ENCODE measurements at regions not wholly inside any gene's neighbourhood (a gene's known extent, or its start where the extent isn't known, plus 50 kb on each side); places are given as distances from the start of the nearest gene placed in this dataset.

DNA sequence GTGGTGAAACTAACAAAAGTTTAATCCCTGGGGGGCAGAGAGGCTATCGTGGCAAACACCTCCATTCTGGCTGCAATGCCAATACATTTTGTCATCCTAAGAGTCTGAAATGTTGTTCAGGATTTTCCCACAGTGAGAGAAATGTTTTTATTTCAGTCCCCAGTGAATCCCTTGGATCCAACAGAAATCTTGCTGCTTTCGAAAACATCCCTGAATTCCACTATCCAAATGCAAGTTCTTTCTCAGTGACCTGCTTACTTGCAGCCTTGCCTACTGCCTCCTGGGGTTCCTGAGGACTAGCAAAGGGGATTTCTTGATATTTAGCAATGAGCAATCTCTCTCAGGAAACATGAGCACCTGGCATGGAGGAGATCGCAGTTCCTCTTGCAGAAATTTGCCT, 202.1 kb upstream of the IRX3 start:
- no peak overlapping the region for H4K91ac ChIP-seq (ENCODE audit: low read length)
- no peak overlapping the region for H2BK15ac ChIP-seq (ENCODE audit: low read depth, poor library complexity, severe bottlenecking)
- H2AFZ ChIP-seq (ENCODE audit: low read depth, low read length), result no peak overlapping the region
- H3K18ac ChIP-seq (ENCODE audit: low read depth in 1 of 2, low read length in 2 of 2), result no peak overlapping the region
- H3K4me3 ChIP-seq (ENCODE audit: insufficient read depth in 1 of 2, low read depth in 1 of 2, low read length in 2 of 2), result no peak overlapping the region
- no peaks in the 10 kb centered on the region for H3K36me3 ChIP-seq (ENCODE audit: control insufficient read depth in 1 of 2, insufficient read depth in 2 of 2, low read depth in 1 of 2, low read length in 2 of 2)
- H4K8ac ChIP-seq (ENCODE audit: low read length), result no peak overlapping the region
- H3K9me3 ChIP-seq (ENCODE audit: control insufficient read depth, low read length), result no peaks in the 10 kb centered on the region
- H2BK120ac ChIP-seq (ENCODE audit: low read depth, low read length), result no peak overlapping the region
- no peaks in the 10 kb centered on the region for H3K79me1 ChIP-seq (replicated peaks; ENCODE audit: low read length, poor library complexity, severe bottlenecking)
- no peak overlapping the region for H2AK5ac ChIP-seq (ENCODE audit: low read length, severe bottlenecking)
- H3K23ac ChIP-seq (ENCODE audit: low read length in 2 of 2), result no peak overlapping the region
- no peak overlapping the region for H3K14ac ChIP-seq (ENCODE audit: low read length in 2 of 2)
- no peaks in the 10 kb centered on the region for H3K4me1 ChIP-seq (ENCODE audit: control insufficient read depth, insufficient read depth, low read depth, low read length)
- no peak overlapping the region for H3K27ac ChIP-seq (ENCODE audit: low read length, poor library complexity, severe bottlenecking)
- WGBS, result 75% methylated on average over 2 of the region's 3 CpGs
- no peak overlapping the region for H3K4ac ChIP-seq (ENCODE audit: low read depth in 1 of 2, low read length in 2 of 2)
- H2BK12ac ChIP-seq (ENCODE audit: low read length in 2 of 2), result no peak overlapping the region
- peaks cover 0 to 8% of the 10 kb centered on the region in 2 experiments for H3K27me3 ChIP-seq (ENCODE audit: control insufficient read depth in 1 of 2, insufficient read depth in 1 of 2, low read length in 2 of 2)
- H3K9ac ChIP-seq (ENCODE audit: low read length), result no peak overlapping the region
- DNase-seq, result no peak
- H3K4me2 ChIP-seq (ENCODE audit: low read length, poor library complexity, severe bottlenecking), result no peak overlapping the region
- no peak overlapping the region for H2BK5ac ChIP-seq (ENCODE audit: low read depth, low read length, poor library complexity, severe bottlenecking)

DNA sequence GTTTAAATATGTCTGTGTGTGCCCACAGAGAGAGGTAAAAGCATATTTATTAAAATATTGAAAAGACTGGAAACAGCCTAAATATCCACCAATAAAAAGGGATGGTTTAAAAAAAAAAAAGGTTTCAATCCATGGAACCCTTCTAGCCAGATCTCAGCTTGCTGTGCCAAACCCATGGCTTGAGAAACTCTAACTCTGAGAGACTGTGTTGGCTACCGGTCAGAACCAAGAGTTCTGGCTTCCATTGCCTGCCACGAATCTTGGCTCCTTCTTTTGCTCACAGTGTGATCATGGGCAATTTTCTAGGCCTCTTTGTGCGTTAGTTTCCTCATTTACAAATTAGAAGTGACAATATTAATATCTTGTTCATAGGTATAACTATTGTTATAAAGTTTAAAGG, 201.3 kb upstream of the IRX3 start:
- Histone ChIP-seq H2BK12ac (ENCODE audit: low read length in 2 of 2) (no peak overlapping the region), H3K14ac (ENCODE audit: low read length in 2 of 2) (no peak overlapping the region), H3K27ac (ENCODE audit: low read length, poor library complexity, severe bottlenecking) (no peak overlapping the region), H3K4me1 (ENCODE audit: control insufficient read depth, insufficient read depth, low read depth, low read length) (no peaks in the 10 kb centered on the region), H3K23ac (ENCODE audit: low read length in 2 of 2) (no peak overlapping the region), H3K36me3 (ENCODE audit: control insufficient read depth in 1 of 2, insufficient read depth in 2 of 2, low read depth in 1 of 2, low read length in 2 of 2) (no peaks in the 10 kb centered on the region), H3K9ac (ENCODE audit: low read length) (no peak overlapping the region), H2BK15ac (ENCODE audit: low read depth, poor library complexity, severe bottlenecking) (no peak overlapping the region), H4K8ac (ENCODE audit: low read length) (no peak overlapping the region), H3K79me1 (replicated peaks; ENCODE audit: low read length, poor library complexity, severe bottlenecking) (no peaks in the 10 kb centered on the region), H3K27me3 (ENCODE audit: control insufficient read depth in 1 of 2, insufficient read depth in 1 of 2, low read length in 2 of 2) (peaks cover 0 to 8% of the 10 kb centered on the region in 2 experiments), H2AFZ (ENCODE audit: low read depth, low read length) (no peak overlapping the region), H4K91ac (ENCODE audit: low read length) (no peak overlapping the region), H3K4me2 (ENCODE audit: low read length, poor library complexity, severe bottlenecking) (no peak overlapping the region), H2BK5ac (ENCODE audit: low read depth, low read length, poor library complexity, severe bottlenecking) (no peak overlapping the region), H2AK5ac (ENCODE audit: low read length, severe bottlenecking) (no peak overlapping the region), H3K4ac (ENCODE audit: low read depth in 1 of 2, low read length in 2 of 2) (no peak overlapping the region), H3K18ac (ENCODE audit: low read depth in 1 of 2, low read length in 2 of 2) (no peak overlapping the region), H3K9me3 (ENCODE audit: control insufficient read depth, low read length) (no peaks in the 10 kb centered on the region), H3K4me3 (ENCODE audit: insufficient read depth in 1 of 2, low read depth in 1 of 2, low read length in 2 of 2) (no peak overlapping the region), H2BK120ac (ENCODE audit: low read depth, low read length) (no peak overlapping the region)
- no peak for DNase-seq
- WGBS, result 55% methylated on average over 2 of the region's 3 CpGs

DNA sequence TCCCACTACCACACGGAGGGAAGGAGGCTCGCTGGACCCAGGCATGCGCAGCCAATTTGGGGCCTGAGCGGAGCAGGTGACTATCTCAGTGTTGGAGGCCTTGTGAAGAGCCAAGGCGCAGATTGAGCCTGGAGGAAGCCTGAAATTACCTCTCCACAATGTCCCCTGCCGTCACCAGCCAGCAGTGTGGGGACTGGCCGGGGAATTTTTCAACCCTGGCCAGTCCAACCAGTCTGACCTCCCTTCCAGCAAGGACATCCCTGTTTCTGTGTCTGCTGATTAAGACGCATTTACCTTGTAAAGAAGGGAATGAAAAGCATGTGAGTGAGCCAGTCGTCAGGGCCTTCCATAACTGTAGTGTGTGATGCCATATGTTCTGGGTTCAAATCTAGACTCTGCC, 198.1 kb upstream of the IRX3 start:
- H4K91ac ChIP-seq (ENCODE audit: low read length), result no peak overlapping the region
- peaks cover 0 to 8% of the 10 kb centered on the region in 2 experiments for H3K27me3 ChIP-seq (ENCODE audit: control insufficient read depth in 1 of 2, insufficient read depth in 1 of 2, low read length in 2 of 2)
- H3K18ac ChIP-seq (ENCODE audit: low read depth in 1 of 2, low read length in 2 of 2), result no peak overlapping the region
- no peak overlapping the region for H2BK5ac ChIP-seq (ENCODE audit: low read depth, low read length, poor library complexity, severe bottlenecking)
- H3K4me1 ChIP-seq (ENCODE audit: control insufficient read depth, insufficient read depth, low read depth, low read length), result no peaks in the 10 kb centered on the region
- WGBS, result 91% methylated on average over 9 of the region's 9 CpGs
- DNase-seq, result no peak
- H3K9ac ChIP-seq (ENCODE audit: low read length), result no peak overlapping the region
- H3K4me2 ChIP-seq (ENCODE audit: low read length, poor library complexity, severe bottlenecking), result no peak overlapping the region
- no peak overlapping the region for H3K4ac ChIP-seq (ENCODE audit: low read depth in 1 of 2, low read length in 2 of 2)
- H3K79me1 ChIP-seq (replicated peaks; ENCODE audit: low read length, poor library complexity, severe bottlenecking), result no peaks in the 10 kb centered on the region
- no peak overlapping the region for H4K8ac ChIP-seq (ENCODE audit: low read length)
- H3K14ac ChIP-seq (ENCODE audit: low read length in 2 of 2), result no peak overlapping the region
- H3K23ac ChIP-seq (ENCODE audit: low read length in 2 of 2), result no peak overlapping the region
- H3K36me3 ChIP-seq (ENCODE audit: control insufficient read depth in 1 of 2, insufficient read depth in 2 of 2, low read depth in 1 of 2, low read length in 2 of 2), result no peaks in the 10 kb centered on the region
- no peaks in the 10 kb centered on the region for H3K9me3 ChIP-seq (ENCODE audit: control insufficient read depth, low read length)
- no peak overlapping the region for H3K27ac ChIP-seq (ENCODE audit: low read length, poor library complexity, severe bottlenecking)
- no peak overlapping the region for H2BK15ac ChIP-seq (ENCODE audit: low read depth, poor library complexity, severe bottlenecking)
- H2AFZ ChIP-seq (ENCODE audit: low read depth, low read length), result no peak overlapping the region
- no peak overlapping the region for H2BK12ac ChIP-seq (ENCODE audit: low read length in 2 of 2)
- H2BK120ac ChIP-seq (ENCODE audit: low read depth, low read length), result no peak overlapping the region
- H3K4me3 ChIP-seq (ENCODE audit: insufficient read depth in 1 of 2, low read depth in 1 of 2, low read length in 2 of 2), result no peak overlapping the region
- no peak overlapping the region for H2AK5ac ChIP-seq (ENCODE audit: low read length, severe bottlenecking)

DNA sequence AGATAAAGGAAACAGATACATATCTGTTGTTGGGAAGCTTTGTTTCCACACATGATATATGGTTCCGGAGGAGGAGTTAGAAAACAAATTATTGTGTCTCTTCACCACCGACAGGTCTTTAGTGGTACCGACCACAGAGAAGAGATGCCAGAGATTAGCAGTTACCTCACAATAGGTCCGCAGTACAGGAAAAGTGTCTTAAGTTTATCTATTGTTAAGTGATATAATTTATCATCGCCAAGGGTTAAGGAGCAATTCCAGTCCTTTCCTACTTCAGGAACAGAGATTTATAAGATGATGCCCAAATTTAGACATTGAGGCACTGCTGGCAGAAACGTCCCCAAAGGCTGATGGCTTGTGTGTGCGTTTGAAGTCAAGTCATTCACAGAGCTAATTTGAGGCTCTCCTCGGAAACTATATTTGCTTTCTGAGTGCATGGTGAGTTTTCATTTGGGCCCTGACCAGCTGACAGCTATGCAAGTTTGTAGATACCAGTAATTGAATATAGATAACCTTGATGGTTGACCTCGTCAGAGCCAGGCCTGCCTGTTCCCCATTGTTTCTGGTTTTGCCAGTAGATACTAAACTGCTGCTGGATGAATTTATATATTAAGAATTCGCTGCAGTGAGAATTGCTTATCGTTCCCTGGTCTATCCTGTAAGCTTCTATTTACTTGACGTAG, 196.4 kb upstream of the IRX3 start:
- Histone ChIP-seq H2BK5ac (ENCODE audit: low read depth, low read length, poor library complexity, severe bottlenecking) (no peak overlapping the region), H3K18ac (ENCODE audit: low read depth in 1 of 2, low read length in 2 of 2) (no peak overlapping the region), H2AK5ac (ENCODE audit: low read length, severe bottlenecking) (no peak overlapping the region), H3K14ac (ENCODE audit: low read length in 2 of 2) (no peak overlapping the region), H3K4me1 (ENCODE audit: control insufficient read depth, insufficient read depth, low read depth, low read length) (no peaks in the 10 kb centered on the region), H3K9me3 (ENCODE audit: control insufficient read depth, low read length) (no peaks in the 10 kb centered on the region), H3K9ac (ENCODE audit: low read length) (no peak overlapping the region), H3K36me3 (ENCODE audit: control insufficient read depth in 1 of 2, insufficient read depth in 2 of 2, low read depth in 1 of 2, low read length in 2 of 2) (no peaks in the 10 kb centered on the region), H3K27me3 (ENCODE audit: control insufficient read depth in 1 of 2, insufficient read depth in 1 of 2, low read length in 2 of 2) (peaks cover 0 to 8% of the 10 kb centered on the region in 2 experiments), H4K91ac (ENCODE audit: low read length) (no peak overlapping the region), H3K4me3 (ENCODE audit: insufficient read depth in 1 of 2, low read depth in 1 of 2, low read length in 2 of 2) (no peak overlapping the region), H3K23ac (ENCODE audit: low read length in 2 of 2) (no peak overlapping the region), H3K4ac (ENCODE audit: low read depth in 1 of 2, low read length in 2 of 2) (no peak overlapping the region), H3K27ac (ENCODE audit: low read length, poor library complexity, severe bottlenecking) (no peak overlapping the region), H4K8ac (ENCODE audit: low read length) (no peak overlapping the region), H2BK15ac (ENCODE audit: low read depth, poor library complexity, severe bottlenecking) (no peak overlapping the region), H2AFZ (ENCODE audit: low read depth, low read length) (no peak overlapping the region), H3K79me1 (replicated peaks; ENCODE audit: low read length, poor library complexity, severe bottlenecking) (no peaks in the 10 kb centered on the region), H3K4me2 (ENCODE audit: low read length, poor library complexity, severe bottlenecking) (no peak overlapping the region), H2BK12ac (ENCODE audit: low read length in 2 of 2) (no peak overlapping the region), H2BK120ac (ENCODE audit: low read depth, low read length) (no peak overlapping the region)
- 74% methylated on average over 12 of the region's 12 CpGs for WGBS
- DNase-seq, result no peak
